ENCODE measurements at regions not wholly inside any gene's neighbourhood (a gene's known extent, or its start where the extent isn't known, plus 50 kb on each side); places are given as distances from the start of the nearest gene placed in this dataset.

DNA sequence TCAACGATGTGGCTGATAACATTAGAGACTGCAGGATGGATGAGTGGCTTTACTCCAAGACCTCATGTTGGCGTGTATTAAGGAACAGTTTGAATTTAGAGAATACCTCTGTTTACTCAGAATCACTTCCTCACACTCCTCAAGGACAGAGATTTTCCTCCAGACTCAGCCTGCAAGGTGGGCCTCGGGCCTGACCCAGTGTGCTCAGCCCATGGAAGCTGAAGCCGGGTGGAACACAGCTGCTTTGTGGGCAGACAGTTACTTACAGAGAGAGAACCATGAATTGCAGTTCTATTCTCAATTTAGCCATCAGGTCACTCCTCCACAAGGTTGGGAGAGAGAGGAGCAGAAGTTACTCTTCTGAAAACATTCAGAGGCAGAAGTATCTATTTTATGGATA, 135.8 kb downstream of the SNX19 start:
- no peak for DNase-seq

DNA sequence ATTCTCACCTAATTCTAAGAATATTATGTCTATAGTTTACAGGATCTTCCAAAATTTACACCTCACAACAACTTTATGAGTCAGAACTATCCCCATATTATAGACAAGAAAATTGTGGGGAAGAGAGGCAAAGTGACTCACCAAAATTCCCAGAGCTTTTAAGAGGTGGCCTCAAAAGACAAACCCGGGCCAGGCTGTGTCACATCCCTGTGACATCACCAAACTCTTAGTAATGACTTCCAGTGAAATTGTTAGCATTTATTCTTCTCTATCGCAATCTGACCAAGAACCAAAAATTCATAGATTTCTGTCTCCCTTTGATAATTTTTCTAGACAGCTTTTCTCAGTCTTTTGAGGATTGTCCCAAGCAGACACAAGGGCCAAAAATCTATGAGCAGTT, 134.3 kb downstream of the SNX19 start:
- no peak for DNase-seq

DNA sequence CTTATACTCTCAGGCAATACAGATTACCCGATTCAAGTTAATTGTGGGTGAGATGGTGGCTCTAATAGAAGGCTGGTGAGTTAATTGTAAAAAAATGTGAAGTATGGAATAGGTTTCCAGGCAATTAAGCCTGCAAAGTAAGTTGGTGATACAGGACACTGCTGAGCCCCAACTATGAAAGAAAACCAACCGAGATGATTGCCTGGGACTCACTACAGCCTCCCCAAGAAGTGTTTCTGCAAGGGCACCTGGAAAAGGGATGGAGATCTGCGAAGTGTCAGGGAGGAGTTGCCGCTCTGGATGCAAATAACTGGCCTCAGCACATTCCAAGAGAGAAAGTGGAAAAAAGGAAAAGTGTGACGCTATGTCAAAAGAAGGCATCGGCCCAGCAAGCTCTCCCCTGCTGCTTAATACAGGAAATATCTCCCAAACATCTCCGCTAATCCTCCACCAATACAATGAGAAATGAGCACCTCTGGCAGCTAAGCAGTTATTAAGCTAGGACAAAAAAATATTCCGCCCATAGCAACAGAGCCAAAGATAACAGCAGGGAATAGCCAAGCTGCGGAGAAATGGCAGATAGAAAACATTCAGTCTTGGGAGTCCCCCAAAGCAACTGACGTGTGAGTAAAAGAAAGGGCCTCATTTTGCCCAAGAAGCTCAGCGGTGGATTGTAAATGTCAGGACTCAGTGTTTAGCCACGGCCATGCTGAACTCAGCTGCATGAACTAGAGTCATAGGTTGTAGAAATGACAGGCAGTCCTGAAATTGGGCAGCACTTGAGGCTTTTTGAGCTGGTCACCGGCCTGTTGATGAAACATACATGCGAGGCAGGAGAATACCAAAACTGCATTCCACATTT, 133.7 kb downstream of the SNX19 start:
- no peak for DNase-seq

DNA sequence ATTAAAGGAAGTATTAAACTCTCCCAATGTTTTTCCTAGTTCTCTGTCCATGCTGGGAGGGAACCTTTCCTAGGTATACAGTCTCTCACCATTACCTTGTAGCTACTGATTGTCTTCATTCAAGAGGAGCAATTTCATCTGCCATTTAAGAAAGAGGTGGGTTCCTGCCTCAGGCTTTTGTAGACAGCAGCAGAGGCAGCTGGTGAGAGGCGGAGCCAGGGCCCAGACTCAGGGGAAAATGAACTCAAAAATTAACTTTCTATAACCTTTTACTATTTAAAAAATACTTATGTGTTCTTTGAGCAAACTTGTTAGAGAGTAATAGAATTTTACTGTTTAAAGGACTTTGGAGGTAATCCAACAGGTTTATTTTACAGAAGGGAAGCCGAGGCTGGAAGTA, 133.0 kb downstream of the SNX19 start:
- no peak for DNase-seq

DNA sequence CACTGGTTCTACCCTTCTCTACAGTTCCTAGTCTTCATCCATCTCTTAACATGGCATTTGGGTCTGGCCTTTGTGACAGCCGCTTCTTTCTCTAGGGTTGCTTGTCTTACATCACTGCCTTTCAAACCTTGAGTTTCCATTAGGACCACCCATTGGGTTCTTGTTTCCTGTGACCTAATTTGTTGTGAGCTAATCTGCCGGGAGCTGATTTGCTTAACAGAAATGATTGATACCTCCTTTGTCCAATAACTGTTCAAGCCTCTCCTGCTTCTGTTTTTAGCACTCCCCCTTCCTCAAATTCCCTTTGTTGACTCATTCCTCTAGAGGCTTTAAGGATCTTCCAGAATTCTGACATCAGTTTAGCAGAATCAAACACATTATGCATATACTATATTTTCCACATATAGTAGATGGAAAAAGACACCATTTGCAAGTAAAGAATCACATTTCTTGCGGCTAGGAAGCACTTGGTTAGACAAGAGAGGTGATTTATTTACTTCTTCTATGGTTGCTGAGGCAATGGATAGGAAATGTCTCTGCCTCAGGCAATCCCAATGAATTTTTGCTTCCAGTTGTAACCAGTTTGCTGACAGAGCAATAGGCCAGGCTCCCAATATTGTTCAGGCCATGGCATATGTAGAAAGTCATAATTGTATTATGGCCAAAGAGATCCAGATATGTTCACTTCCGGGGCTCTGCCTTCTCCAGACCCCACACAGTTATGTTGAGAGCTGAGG, 130.7 kb downstream of the SNX19 start:
- no peak for DNase-seq

GRCh38 chr11:130786586-130786985, 129.7 kb downstream of the SNX19 start:
- no peak for DNase-seq

- no peak for DNase-seq
Measured at GRCh38 chr11:130787092-130787616, 129.1 kb downstream of the SNX19 start.

DNA sequence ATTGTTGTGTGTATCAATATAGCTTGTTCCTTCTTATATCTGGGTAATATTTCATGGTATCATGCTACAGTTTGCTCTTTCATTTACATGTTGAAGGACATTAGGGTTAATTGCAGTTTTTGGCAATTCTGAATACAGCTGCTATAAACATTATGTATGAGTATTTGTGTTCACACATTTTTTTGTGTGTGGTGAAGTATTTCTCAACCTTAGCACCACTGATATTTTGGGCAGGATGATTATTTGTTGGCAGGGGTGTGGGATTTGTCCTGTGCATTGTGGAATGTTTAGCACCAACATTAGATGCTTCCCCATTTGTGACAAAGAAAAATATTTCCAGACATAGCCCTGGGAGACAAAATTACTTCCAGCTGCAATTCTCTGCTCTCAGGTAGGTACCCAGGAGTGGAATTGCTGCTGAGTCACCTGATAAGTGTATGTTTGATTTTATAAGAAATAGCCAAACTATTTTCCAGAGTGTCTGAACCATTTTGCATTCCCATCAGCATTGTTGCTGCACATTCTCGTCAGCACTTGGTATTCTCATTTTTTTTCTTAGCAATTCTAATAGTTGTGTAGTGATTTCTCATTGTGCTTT, 128.2 kb downstream of the SNX19 start:
- DNase-seq, result no peak

DNA sequence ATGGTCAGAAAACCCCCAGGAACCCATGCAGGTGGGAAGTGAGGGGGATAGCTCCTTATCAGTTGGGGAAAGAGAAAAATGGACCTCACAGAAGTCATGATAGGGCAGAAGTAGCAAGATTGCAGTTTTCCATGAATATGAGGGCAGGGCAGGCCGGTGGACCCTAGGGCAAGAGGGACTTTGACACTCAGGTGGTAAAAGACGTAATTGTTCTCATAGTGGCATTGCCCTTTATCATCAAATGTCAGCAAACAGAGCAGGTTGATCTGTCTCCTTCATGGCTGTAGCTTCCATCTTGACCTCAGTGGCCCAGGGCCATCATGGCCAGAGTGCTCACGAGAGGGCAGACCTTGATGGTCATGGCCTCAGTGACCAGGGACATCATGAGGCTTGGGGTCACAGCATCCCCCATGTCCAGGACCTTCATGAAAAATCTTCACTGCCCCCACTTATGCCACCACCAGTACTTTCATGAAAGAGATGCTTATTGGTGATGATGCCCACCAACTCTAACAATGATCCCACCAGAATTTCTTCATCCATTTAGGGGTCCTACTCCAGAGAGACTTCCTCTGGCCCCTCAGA, 127.1 kb downstream of the SNX19 start:
- no peak for DNase-seq

- DNase-seq, result no peak
Measured at GRCh38 chr11:130790689-130791088, 125.6 kb downstream of the SNX19 start.

- DNase-seq, result peak; percentile 34
Measured at GRCh38 chr11:130792772-130793171, 123.5 kb downstream of the SNX19 start.

DNA sequence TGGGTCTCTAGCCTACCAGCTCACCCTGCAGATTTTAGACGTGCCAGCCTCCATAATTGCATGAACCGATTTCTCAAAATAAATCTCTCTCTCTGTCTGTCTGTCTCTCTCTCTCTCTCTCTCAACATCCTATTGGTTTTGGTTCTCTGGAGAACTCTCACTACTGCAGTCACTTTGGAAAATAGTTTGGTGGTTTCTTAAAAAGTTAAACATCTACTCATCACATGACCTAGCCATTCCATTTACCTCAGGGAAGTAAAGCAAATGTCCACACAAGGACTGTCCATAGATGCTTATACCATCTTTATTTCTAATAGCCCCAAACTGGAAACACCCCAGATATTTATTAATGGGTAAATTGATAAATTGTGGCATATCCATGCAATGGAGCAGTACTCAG, 119.5 kb downstream of the SNX19 start:
- no peak for DNase-seq

GRCh38 chr11:130798280-130798679, 118.0 kb downstream of the SNX19 start:
- no peak for DNase-seq

- DNase-seq, result no peak
Measured at GRCh38 chr11:130798801-130799200, 117.5 kb downstream of the SNX19 start.

- no peak for DNase-seq
Measured at GRCh38 chr11:130801333-130802122, 114.8 kb downstream of the SNX19 start.

DNA sequence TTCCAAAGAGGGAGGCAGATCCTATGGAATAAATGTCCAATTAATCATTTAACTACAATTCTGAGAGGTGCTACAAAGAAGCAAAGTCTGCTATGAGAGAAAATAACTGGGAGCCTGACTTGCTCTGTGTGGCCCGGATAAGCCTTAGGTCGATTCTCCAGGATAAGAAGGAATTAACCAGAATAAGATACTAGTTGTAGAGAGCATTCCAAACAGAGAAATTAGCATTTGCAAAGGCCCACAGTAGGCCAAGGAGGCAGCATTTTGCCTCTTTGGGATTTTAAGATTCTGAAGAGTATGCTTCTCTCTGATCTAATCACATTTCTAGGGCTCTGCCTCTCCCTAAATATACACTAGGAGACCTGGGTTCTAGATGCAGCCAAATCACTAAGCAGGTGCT, 113.7 kb downstream of the SNX19 start:
- no peak for DNase-seq

DNA sequence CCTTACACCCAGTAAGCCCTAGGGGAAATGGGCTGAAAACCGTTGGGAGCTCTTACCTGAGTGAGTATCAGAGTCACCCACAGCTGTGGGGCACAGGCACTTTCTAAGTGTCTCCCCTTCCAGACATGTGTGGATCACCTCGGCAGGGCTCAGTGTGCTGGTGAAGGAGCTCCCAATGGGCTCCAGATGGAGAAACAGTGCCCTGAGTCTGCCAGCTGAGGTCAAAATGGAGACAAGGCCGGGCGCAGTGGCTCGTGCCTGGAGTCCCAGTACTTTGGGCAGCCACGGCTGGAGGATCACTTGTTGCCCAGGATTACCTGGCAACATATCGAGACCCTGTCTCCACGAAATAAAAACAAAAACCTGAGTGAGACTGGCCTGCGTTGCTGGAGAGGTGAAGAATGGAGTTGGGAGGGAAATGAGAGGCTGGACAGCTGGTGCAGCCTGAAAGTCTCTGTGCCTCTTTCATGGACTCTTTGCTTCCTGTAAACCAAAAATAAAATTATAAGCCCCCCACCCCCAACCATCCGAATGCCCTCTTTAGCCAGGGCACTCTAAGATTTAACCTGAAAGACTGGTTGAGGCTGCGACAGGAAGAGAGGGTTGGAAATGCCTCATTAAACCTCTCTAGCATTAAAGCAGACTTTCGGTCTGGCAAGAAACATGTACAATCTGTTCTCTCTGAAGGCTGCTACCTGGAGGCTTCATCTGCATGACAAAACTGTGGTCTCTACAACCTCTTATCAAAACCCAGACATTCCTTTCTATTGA, 111.8 kb downstream of the SNX19 start:
- no peak for DNase-seq

GRCh38 chr11:130806746-130807145, 109.5 kb downstream of the SNX19 start:
- no peak for DNase-seq

GRCh38 chr11:130808541-130808940, 107.7 kb downstream of the SNX19 start:
- DNase-seq, result no peak

GRCh38 chr11:130813196-130813595, 103.1 kb downstream of the SNX19 start:
- no peak for DNase-seq

GRCh38 chr11:130813638-130814037, 102.6 kb downstream of the SNX19 start:
- no peak for DNase-seq
